CD8-positive, alpha-beta memory T cell (primary cell): ENCODE measurements at regions not wholly inside any gene's neighbourhood (a gene's known extent, or its start where the extent isn't known, plus 50 kb on each side); places are given as distances from the start of the nearest gene placed in this dataset.

Experiments used
- CTCF ChIA-PET: fragments of 350-600 bp; sonication (Branson Sonifier 250); formaldehyde crosslinking; loops from one replicate; lab custom pipeline; 2021; ENCODE audit warnings: antibody characterized with exemption; lab: Charles Lee
- POLR2A ChIA-PET: fragments of 350-600 bp; sonication (Branson Sonifier 250); formaldehyde crosslinking; loops from one replicate; lab custom pipeline; 2021; ENCODE audit warnings: antibody characterized with exemption; lab: Charles Lee
- DNase-seq, 5 donors: peaks; one replicate each; pipeline versions ENCODE4 v3.0.0 to v3.0.0-alpha.2; 2020 to 2022; ENCODE audit warnings: mixed read lengths in 1 of 5
- H3K27ac ChIP-seq: one replicate; pipeline ENCODE4 v1.7.0; 2013; ENCODE audit warnings: low read depth, mild to moderate bottlenecking, low read length, moderate library complexity
- H3K27me3 ChIP-seq: 2 replicates; pipeline ENCODE4 v1.7.0; 2013; ENCODE audit warnings: low read length, mild to moderate bottlenecking; ENCODE audit not compliant: insufficient read depth, poor library complexity, severe bottlenecking
- H3K36me3 ChIP-seq: 2 replicates; pipeline ENCODE4 v1.7.0; 2013; ENCODE audit warnings: mild to moderate bottlenecking, low read length, moderate library complexity; ENCODE audit not compliant: insufficient read depth
- H3K4me1 ChIP-seq: 2 replicates; pipeline ENCODE4 v1.7.0; 2013; ENCODE audit warnings: mild to moderate bottlenecking, low read length, moderate library complexity; ENCODE audit not compliant: insufficient read depth
- H3K4me3 ChIP-seq: 2 replicates; pipeline ENCODE4 v1.7.0; 2013; ENCODE audit warnings: mild to moderate bottlenecking, low read length
- H3K9me3 ChIP-seq: 2 replicates; pipeline ENCODE4 v1.7.0; 2013; ENCODE audit warnings: mild to moderate bottlenecking, low read length
- H3K27ac Mint-ChIP-seq, 8 donors: one replicate each; pipeline ENCODE4 v1.8.0; 2020 to 2021; ENCODE audit warnings: mixed read lengths in 8 of 8, mild to moderate bottlenecking in 6 of 8, inconsistent platforms in 3 of 8, moderate library complexity in 3 of 8
- H3K27me3 Mint-ChIP-seq, 2 donors: one replicate each; pipeline ENCODE4 v1.8.0; 2020 to 2021; ENCODE audit warnings: mixed read lengths in 2 of 2, mild to moderate bottlenecking in 1 of 2, moderate library complexity in 1 of 2
- H3K36me3 Mint-ChIP-seq, 3 donors: one replicate each; pipeline ENCODE4 v1.8.0; 2020 to 2021; ENCODE audit warnings: mixed read lengths in 3 of 3, inconsistent platforms in 1 of 3, mild to moderate bottlenecking in 1 of 3
- H3K4me1 Mint-ChIP-seq, 3 donors: one replicate each; pipeline ENCODE4 v1.8.0; 2020 to 2021; ENCODE audit warnings: mixed read lengths in 3 of 3, inconsistent platforms in 1 of 3, mild to moderate bottlenecking in 1 of 3
- H3K4me3 Mint-ChIP-seq, 7 donors: one replicate each; pipeline ENCODE4 v1.8.0; 2020 to 2021; ENCODE audit warnings: mixed read lengths in 7 of 7, mild to moderate bottlenecking in 6 of 7, moderate library complexity in 4 of 7, inconsistent platforms in 2 of 7
- H3K9me3 Mint-ChIP-seq, 5 donors: one replicate each; pipeline ENCODE4 v1.8.0; 2020 to 2022; ENCODE audit warnings: mixed read lengths in 5 of 5, mild to moderate bottlenecking in 3 of 5, moderate library complexity in 2 of 5, inconsistent platforms in 1 of 5

DNA sequence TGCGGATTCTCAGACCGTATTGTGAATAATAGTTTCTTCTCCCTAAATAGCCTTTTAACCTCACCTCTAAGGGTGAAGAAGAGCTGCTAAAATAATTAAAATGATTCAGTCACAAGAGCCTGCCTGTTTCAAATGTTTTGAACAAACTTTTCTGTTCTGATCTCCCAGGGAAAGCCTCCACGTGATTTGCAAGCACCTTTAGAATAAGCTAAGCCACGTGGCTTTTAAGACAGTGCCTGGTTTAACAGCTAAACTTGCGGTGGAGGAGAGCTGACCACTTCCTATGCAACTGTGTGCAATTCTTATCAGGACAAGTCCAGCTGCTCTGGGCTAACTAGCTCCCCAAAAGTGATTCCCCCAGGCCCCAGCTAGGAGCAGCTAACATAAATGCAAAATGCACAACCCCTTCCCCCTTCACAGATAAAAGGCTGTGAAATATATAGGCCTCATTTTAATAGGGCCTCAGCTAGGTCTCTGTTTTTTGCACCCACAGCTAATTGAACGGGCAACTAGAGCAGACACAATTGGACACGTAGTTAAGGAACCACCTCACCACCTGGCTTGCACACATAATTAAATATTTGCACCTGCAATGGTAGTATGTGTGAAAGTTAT lies 401.2 kb upstream of the NR2F2 start:
- no peaks in the 10 kb centered on the region for H3K4me1 ChIP-seq
- H3K9me3 ChIP-seq = no peaks in the 10 kb centered on the region
- no peaks in the 10 kb centered on the region for H3K27me3 ChIP-seq
- Mint-ChIP-seq H3K4me1 (peaks cover 10 to 13% (median 11%) of the 10 kb centered on the region in 3 donors), H3K4me3 (peak overlapping the region in 4 of 7 donors; percentile 31 to 41 (median 38)), H3K27me3 (no peaks in the 10 kb centered on the region), H3K9me3 (no peaks in the 10 kb centered on the region), H3K36me3 (no peaks in the 10 kb centered on the region), H3K27ac (peak overlapping the region in 1 of 8 donors; percentile 47)
- H3K4me3 ChIP-seq = no peak overlapping the region
- DNase-seq = no peak
- CTCF ChIA-PET = no interaction called here
- POLR2A ChIA-PET = no interaction called here
- no peaks in the 10 kb centered on the region for H3K36me3 ChIP-seq
- peak overlapping the region; percentile 10 for H3K27ac ChIP-seq

DNA sequence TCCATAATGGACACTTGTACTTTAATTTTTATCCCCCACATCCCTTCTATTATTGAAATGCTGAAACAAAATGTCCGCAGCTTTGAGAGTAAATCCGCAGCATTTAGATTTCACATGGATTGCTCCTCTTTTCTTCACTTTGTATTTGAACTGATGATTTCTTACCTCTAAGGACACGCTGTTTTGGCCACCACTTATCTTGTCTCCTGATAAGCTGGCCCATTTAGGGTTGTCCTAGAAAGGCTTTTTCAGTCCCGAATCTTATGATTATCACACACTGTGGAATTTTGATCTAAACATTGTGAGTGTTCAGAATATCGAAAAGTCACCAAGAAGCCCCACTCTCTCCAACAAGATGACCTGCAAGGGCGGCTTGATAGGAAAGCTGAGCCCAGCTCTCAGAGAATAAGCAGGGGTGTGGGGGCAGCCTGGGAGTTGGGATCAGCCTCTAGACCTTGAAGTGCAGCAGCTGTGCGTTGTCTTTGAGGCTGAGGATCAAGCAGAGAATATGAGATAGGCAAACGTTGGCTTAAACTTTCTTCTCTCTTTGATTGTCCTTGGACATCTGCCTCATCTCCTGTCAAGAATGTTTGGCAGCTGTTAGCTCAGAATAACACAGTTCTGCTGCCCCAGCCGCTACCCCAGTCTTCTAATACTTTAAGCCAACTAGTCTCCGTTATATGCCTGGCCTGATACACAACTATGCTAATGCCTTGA lies 399.7 kb upstream of the NR2F2 start:
- ChIA-PET CTCF (no interaction called here), POLR2A (no interaction called here)
- Histone ChIP-seq H3K4me3 (no peak overlapping the region), H3K9me3 (no peaks in the 10 kb centered on the region), H3K36me3 (no peaks in the 10 kb centered on the region), H3K4me1 (no peaks in the 10 kb centered on the region), H3K27me3 (no peaks in the 10 kb centered on the region), H3K27ac (no peak overlapping the region)
- no peaks in the 10 kb centered on the region for H3K27me3 Mint-ChIP-seq
- H3K36me3 Mint-ChIP-seq = no peaks in the 10 kb centered on the region
- no peak overlapping the region for H3K4me3 Mint-ChIP-seq
- H3K9me3 Mint-ChIP-seq = no peaks in the 10 kb centered on the region
- no peak for DNase-seq
- H3K4me1 Mint-ChIP-seq = peaks cover 10 to 13% (median 11%) of the 10 kb centered on the region in 3 donors
- H3K27ac Mint-ChIP-seq = no peak overlapping the region

DNA sequence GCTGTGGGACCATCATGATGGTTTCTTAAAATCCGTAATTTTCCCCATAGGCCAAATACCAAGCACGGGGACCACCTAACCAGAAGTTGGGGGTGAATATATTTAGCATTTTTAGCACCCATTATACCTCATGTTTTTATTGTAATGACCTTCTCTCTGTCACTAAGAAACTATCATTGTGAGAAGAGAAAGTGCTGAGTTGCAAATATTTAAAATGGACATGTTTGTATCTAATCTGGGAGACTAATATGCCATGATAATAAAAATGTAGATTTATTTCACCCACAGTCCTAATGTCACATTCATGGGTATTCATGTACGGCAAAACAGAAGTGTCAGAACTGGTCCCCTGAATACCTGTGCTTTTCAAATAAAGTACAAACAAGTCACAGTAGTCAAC lies 398.9 kb upstream of the NR2F2 start:
- Mint-ChIP-seq H3K4me3 (no peak overlapping the region), H3K9me3 (no peaks in the 10 kb centered on the region), H3K27me3 (no peaks in the 10 kb centered on the region), H3K36me3 (no peaks in the 10 kb centered on the region), H3K4me1 (peaks cover 10 to 13% (median 11%) of the 10 kb centered on the region in 3 donors), H3K27ac (peak overlapping the region in 1 of 8 donors; percentile 29)
- Histone ChIP-seq H3K27me3 (no peaks in the 10 kb centered on the region), H3K27ac (no peak overlapping the region), H3K4me3 (no peak overlapping the region), H3K9me3 (no peaks in the 10 kb centered on the region), H3K4me1 (no peaks in the 10 kb centered on the region), H3K36me3 (no peaks in the 10 kb centered on the region)
- CTCF ChIA-PET = no interaction called here
- POLR2A ChIA-PET = no interaction called here
- DNase-seq = no peak

DNA sequence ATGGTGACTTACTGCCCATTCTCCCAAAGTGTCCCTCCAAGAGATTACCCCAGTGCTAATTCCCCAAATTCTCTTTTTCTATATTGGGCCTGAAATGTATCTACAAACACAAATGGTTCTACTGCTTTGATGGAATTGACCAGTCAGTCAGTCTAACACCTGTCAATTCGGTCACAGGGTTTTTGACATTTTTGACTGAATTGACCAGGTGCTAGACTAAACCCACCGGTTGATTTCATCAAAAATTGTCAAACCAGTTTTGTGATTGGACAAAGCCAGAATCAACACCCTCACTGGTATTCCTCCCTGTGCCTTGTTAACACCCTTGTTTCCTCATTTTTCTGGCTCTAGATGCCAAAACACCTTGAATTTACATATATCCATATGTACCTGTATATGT lies 398.4 kb upstream of the NR2F2 start:
- CTCF ChIA-PET = no interaction called here
- H3K9me3 Mint-ChIP-seq = no peaks in the 10 kb centered on the region
- no peak overlapping the region for H3K27ac Mint-ChIP-seq
- DNase-seq = no peak
- H3K27me3 Mint-ChIP-seq = no peaks in the 10 kb centered on the region
- H3K4me3 Mint-ChIP-seq = no peak overlapping the region
- Histone ChIP-seq H3K27ac (no peak overlapping the region), H3K4me1 (no peaks in the 10 kb centered on the region), H3K9me3 (no peaks in the 10 kb centered on the region), H3K27me3 (no peaks in the 10 kb centered on the region), H3K36me3 (no peaks in the 10 kb centered on the region), H3K4me3 (no peak overlapping the region)
- peaks cover 10 to 13% (median 11%) of the 10 kb centered on the region in 3 donors for H3K4me1 Mint-ChIP-seq
- no peaks in the 10 kb centered on the region for H3K36me3 Mint-ChIP-seq
- POLR2A ChIA-PET = no interaction called here

DNA sequence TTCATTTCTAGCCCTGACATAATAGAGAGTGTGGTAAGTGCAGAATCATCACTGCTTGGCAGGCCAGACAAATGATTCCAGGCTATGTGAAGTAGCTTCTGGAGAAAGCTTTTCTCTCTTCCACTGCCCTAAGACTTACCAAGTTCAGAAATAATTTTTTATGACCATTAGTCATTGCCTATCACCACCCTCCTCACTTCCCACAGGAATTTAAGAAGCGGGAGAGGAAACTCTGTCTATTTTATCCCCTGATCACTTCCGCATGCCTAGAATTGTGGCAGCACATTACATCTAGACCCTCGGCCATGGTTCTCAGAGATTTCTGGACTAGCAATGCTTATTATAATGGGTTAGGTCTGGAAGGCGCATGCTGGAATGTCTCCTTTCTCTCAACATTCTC lies 397.8 kb upstream of the NR2F2 start:
- CTCF ChIA-PET = no interaction called here
- peaks cover 10 to 13% (median 11%) of the 10 kb centered on the region in 3 donors for H3K4me1 Mint-ChIP-seq

DNA sequence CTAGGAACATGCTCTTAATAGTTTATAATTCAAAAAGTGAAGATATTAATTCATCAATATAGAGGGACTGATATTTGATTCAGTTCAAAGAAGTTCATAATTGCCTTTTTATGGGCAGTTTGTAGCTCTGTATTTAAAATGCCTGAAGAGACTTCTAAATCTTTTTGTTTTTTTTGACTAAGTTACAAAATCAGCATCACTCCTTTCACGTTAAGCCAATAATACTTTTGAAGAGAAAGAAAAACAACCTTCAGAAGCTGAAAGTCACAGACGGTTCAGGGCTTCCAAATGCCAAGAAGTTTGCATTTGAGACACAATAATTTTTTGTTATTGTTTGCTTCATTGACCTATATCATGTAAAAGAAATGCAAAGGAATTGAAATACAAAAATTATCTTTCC lies 394.6 kb upstream of the NR2F2 start:
- Mint-ChIP-seq H3K4me1 (no peaks in the 10 kb centered on the region), H3K27ac (no peak overlapping the region), H3K27me3 (no peaks in the 10 kb centered on the region), H3K4me3 (no peak overlapping the region), H3K9me3 (peaks cover 0 to 2% (median 0%) of the 10 kb centered on the region in 5 donors), H3K36me3 (no peaks in the 10 kb centered on the region)
- ChIA-PET CTCF (no interaction called here), POLR2A (no interaction called here)
- H3K4me3 ChIP-seq = no peak overlapping the region
- H3K9me3 ChIP-seq = no peaks in the 10 kb centered on the region
- no peaks in the 10 kb centered on the region for H3K4me1 ChIP-seq
- H3K27ac ChIP-seq = no peak overlapping the region
- no peaks in the 10 kb centered on the region for H3K36me3 ChIP-seq
- no peak for DNase-seq
- H3K27me3 ChIP-seq = no peaks in the 10 kb centered on the region

More for the DNA sequence above, 397.8 kb upstream of the NR2F2 start:
- no peak overlapping the region for H3K27ac ChIP-seq
- no peaks in the 10 kb centered on the region for H3K4me1 ChIP-seq
- no peak overlapping the region for H3K4me3 Mint-ChIP-seq
- H3K9me3 ChIP-seq = no peaks in the 10 kb centered on the region
- no peaks in the 10 kb centered on the region for H3K27me3 ChIP-seq
- no peak overlapping the region for H3K27ac Mint-ChIP-seq
- H3K27me3 Mint-ChIP-seq = no peaks in the 10 kb centered on the region
- no peak overlapping the region for H3K4me3 ChIP-seq
- POLR2A ChIA-PET = no interaction called here
- no peaks in the 10 kb centered on the region for H3K36me3 Mint-ChIP-seq
- no peaks in the 10 kb centered on the region for H3K36me3 ChIP-seq
- DNase-seq = no peak
- no peaks in the 10 kb centered on the region for H3K9me3 Mint-ChIP-seq

DNA sequence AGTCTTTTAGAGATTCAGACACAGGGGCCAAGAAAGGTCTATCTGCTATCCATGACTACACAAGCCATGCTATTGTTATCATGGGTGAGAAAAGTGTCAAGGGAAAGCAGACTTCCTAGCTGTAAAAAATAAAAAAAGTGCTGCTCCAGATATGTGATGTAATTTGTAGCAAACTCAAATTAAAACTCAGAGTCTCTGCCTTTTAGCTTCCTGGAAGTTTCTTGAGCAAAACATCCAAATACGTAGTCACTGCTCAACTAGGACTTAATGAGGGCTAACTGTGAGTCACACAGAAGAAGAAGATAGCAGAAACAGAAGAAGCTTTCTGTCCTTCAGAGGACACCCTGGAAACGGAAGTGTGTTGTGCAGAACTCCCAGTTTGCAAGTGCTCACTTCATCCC lies 393.4 kb upstream of the NR2F2 start:
- H3K36me3 ChIP-seq = no peaks in the 10 kb centered on the region
- POLR2A ChIA-PET = no interaction called here

DNA sequence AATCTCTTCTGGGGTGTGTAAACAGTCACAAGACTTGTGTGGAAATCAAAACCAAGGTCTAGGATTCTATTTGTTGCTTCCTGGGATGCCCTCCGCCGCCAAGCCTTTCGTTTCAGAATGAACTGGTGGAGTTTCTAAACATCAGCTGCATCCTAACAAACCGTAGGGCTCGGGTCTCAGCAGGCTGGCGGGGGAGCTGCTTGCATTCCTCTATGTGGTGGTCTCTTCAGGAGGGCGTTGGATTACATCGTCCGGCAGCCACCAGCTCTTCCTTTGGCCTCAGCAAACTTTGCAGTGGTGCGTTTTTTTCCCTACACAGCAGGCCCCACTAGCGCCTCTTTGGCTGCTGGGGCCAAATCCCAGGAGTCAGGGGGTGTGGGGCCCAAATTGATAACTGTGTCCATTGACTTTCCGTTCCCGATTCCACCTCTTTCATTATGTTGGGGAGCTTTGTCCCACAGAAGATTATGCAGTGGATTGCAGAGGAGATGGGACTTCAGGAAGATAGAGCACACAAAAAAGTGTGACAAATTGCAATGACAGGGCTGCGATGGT lies 390.0 kb upstream of the NR2F2 start:
- H3K4me1 Mint-ChIP-seq = no peaks in the 10 kb centered on the region
- H3K36me3 Mint-ChIP-seq = no peaks in the 10 kb centered on the region
- no peak overlapping the region for H3K27ac Mint-ChIP-seq
- no peak overlapping the region for H3K4me3 Mint-ChIP-seq
- Histone ChIP-seq H3K9me3 (no peaks in the 10 kb centered on the region), H3K36me3 (no peaks in the 10 kb centered on the region), H3K27ac (no peak overlapping the region), H3K4me3 (no peak overlapping the region), H3K4me1 (no peaks in the 10 kb centered on the region), H3K27me3 (no peaks in the 10 kb centered on the region)
- CTCF ChIA-PET = no interaction called here
- peaks cover 0 to 4% (median 0%) of the 10 kb centered on the region in 5 donors for H3K9me3 Mint-ChIP-seq
- POLR2A ChIA-PET = no interaction called here
- DNase-seq = no peak
- H3K27me3 Mint-ChIP-seq = peaks cover 3% of the 10 kb centered on the region in 2 donors

More for the DNA sequence above, 393.4 kb upstream of the NR2F2 start:
- CTCF ChIA-PET = no interaction called here
- H3K27me3 Mint-ChIP-seq = no peaks in the 10 kb centered on the region
- H3K4me1 Mint-ChIP-seq = no peaks in the 10 kb centered on the region
- no peaks in the 10 kb centered on the region for H3K36me3 Mint-ChIP-seq
- Histone ChIP-seq H3K4me1 (no peaks in the 10 kb centered on the region), H3K27me3 (no peaks in the 10 kb centered on the region), H3K9me3 (no peaks in the 10 kb centered on the region), H3K4me3 (no peak overlapping the region), H3K27ac (no peak overlapping the region)
- H3K4me3 Mint-ChIP-seq = no peak overlapping the region
- DNase-seq = no peak
- H3K9me3 Mint-ChIP-seq = peaks cover 0 to 2% (median 0%) of the 10 kb centered on the region in 5 donors
- H3K27ac Mint-ChIP-seq = peak overlapping the region in 1 of 8 donors; percentile 2
